ENCODE measurements at regions not wholly inside any gene's neighbourhood (a gene's known extent, or its start where the extent isn't known, plus 50 kb on each side); places are given as distances from the start of the nearest gene placed in this dataset.

DNA sequence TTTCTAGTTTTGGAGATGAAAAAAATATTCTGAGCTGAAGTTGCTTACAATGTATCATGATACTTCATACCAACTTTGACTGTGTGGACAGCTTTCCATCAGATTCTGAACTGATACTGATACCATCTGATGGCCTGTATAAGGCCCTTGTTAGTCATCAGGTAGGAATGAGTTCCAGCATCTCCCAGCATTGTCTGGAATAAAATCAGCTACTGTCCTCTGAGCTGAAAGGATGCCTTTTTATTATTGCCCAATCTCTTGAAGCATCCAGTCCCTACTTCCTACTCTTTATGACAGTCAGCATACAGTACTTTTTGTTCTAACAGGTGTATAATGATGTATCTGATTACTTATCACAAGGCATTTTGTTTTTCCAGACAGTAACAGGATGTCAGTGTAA, 70.6 kb upstream of the EYA4 start:
- Histone ChIP-seq H3K27ac (ENCODE audit: insufficient read depth, low read depth, low read length) (no peak overlapping the region), H3K79me2 (ENCODE audit: control insufficient read depth, insufficient read depth, low read length) (no peaks in the 10 kb centered on the region), H3K4me2 (ENCODE audit: insufficient read depth, low read length) (no peak overlapping the region), H3K9ac (replicated peaks; ENCODE audit: extremely low read depth, insufficient read depth, low read length) (no peak overlapping the region), H4K20me1 (replicated peaks; ENCODE audit: control insufficient read depth, extremely low read depth, insufficient read depth, low read length) (no peaks in the 10 kb centered on the region), H3K27me3 (ENCODE audit: control insufficient read depth in 2 of 2, insufficient read depth in 2 of 2, low read length in 2 of 2) (no peaks in the 10 kb centered on the region), H3K4me1 (ENCODE audit: control insufficient read depth, extremely low read depth, insufficient read depth, low read length) (no peaks in the 10 kb centered on the region), H2AFZ (ENCODE audit: low read depth, low read length) (no peak overlapping the region), H3K9me3 (replicated peaks; ENCODE audit: control insufficient read depth, insufficient read depth, low read length) (no peaks in the 10 kb centered on the region), H3K36me3 (ENCODE audit: control insufficient read depth in 2 of 2, extremely low read depth in 1 of 2, insufficient read depth in 2 of 2, low read length in 2 of 2) (no peaks in the 10 kb centered on the region), H3K4me3 (replicated peaks in 1 of 3; ENCODE audit: insufficient read depth in 1 of 3, low read depth in 1 of 3, low read length in 3 of 3) (no peak overlapping the region), H3K9me1 (replicated peaks; ENCODE audit: control insufficient read depth, extremely low read depth, insufficient read depth, low read length) (no peaks in the 10 kb centered on the region)
- TF ChIP-seq JUN (IDR thresholded peaks at IDR 0.05; ENCODE audit: borderline replicate concordance, insufficient read depth, insufficient read length, low read depth): no peak
- TF ChIP-seq, protein P1, sequence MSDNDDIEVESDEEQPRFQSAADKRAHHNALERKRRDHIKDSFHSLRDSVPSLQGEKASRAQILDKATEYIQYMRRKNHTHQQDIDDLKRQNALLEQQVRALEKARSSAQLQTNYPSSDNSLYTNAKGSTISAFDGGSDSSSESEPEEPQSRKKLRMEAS (IDR thresholded peaks at IDR 0.05; ENCODE audit: insufficient read depth, insufficient read length): no peak
- no peak for TF ChIP-seq POLR2AphosphoS5 (IDR thresholded peaks at IDR 0.05; ENCODE audit: insufficient read depth, low read depth, low read length)
- no peak for TF ChIP-seq POLR2A (IDR thresholded peaks at IDR 0.05; ENCODE audit: low read depth, low read length)
- no peak for TF ChIP-seq MYC (IDR thresholded peaks at IDR 0.05; ENCODE audit: low read depth, low read length)
- no peak for TF ChIP-seq EZH2 (IDR thresholded peaks at IDR 0.05; ENCODE audit: borderline replicate concordance, low read depth, low read length, severe bottlenecking)
- TF ChIP-seq FOS (IDR thresholded peaks at IDR 0.05; ENCODE audit: borderline replicate concordance, insufficient read depth, low read length): no peak
- no peak for TF ChIP-seq GATA2 (IDR thresholded peaks at IDR 0.05; ENCODE audit: insufficient read depth, insufficient read length, low read depth, low read length)
- dilution Hi-C loops (cut with MboI; ENCODE audit: extremely low pct_ligation_motif_present, low sequenced_read_pairs) (no loop called here), intact Hi-C loops (cut with micrococcal nuclease) (no loop called here)
- BruUV-seq (replicated peaks): no TSS peak
- DNase-seq (ENCODE audit: low read depth, low spot score): no peak
- ChIA-PET POLR2A (no interaction called here), CTCF (interaction anchor here (1.0 kb wide), 1 partner anchor 14 kb away, joined by 4 read pairs; no protein-coding TSS in a partner anchor)
- FAIRE-seq: no peak

DNA sequence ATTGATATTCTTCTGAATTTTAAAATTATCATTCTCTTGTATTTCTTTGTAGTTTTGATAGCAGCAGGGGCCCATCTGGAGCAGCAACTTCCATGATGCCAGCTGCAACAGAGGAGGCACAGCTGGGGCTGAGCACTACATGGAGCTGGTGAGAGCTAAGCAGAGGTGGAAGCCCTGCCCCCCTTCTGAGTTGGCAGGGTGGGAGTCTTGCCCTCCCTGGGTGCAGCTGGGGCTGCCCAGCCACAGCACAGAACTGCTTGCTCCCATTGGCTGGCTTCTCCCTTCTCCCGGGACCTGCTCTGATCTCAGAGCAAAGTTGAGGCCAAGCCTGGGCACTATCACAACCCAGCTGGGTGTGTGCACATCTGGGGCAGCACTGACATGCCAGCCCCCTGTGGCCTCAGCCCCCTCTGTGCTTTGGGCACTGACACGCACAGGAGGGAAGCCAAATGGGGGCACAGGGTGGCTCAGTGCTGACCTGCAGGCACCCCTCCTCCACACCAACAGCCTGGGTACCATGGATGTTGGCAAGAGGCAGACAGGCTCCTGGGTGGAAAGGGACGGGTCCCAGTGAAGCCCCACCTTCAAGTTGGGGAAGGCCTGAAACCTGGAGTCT, 69.1 kb upstream of the EYA4 start:
- FAIRE-seq: no peak
- Histone ChIP-seq H3K9ac (replicated peaks; ENCODE audit: extremely low read depth, insufficient read depth, low read length) (no peak overlapping the region), H3K27ac (ENCODE audit: insufficient read depth, low read depth, low read length) (no peak overlapping the region), H3K36me3 (ENCODE audit: control insufficient read depth in 2 of 2, extremely low read depth in 1 of 2, insufficient read depth in 2 of 2, low read length in 2 of 2) (no peaks in the 10 kb centered on the region), H3K4me1 (ENCODE audit: control insufficient read depth, extremely low read depth, insufficient read depth, low read length) (no peaks in the 10 kb centered on the region), H3K4me3 (replicated peaks in 1 of 3; ENCODE audit: insufficient read depth in 1 of 3, low read depth in 1 of 3, low read length in 3 of 3) (no peak overlapping the region), H3K4me2 (ENCODE audit: insufficient read depth, low read length) (no peak overlapping the region), H3K79me2 (ENCODE audit: control insufficient read depth, insufficient read depth, low read length) (no peaks in the 10 kb centered on the region), H2AFZ (ENCODE audit: low read depth, low read length) (no peak overlapping the region), H3K9me1 (replicated peaks; ENCODE audit: control insufficient read depth, extremely low read depth, insufficient read depth, low read length) (no peaks in the 10 kb centered on the region), H4K20me1 (replicated peaks; ENCODE audit: control insufficient read depth, extremely low read depth, insufficient read depth, low read length) (no peaks in the 10 kb centered on the region), H3K9me3 (replicated peaks; ENCODE audit: control insufficient read depth, insufficient read depth, low read length) (no peaks in the 10 kb centered on the region), H3K27me3 (ENCODE audit: control insufficient read depth in 2 of 2, insufficient read depth in 2 of 2, low read length in 2 of 2) (no peaks in the 10 kb centered on the region)
- no peak for TF ChIP-seq JUN (IDR thresholded peaks at IDR 0.05; ENCODE audit: borderline replicate concordance, insufficient read depth, insufficient read length, low read depth)
- no peak for TF ChIP-seq POLR2A (IDR thresholded peaks at IDR 0.05; ENCODE audit: low read depth, low read length)
- TF ChIP-seq MYC (IDR thresholded peaks at IDR 0.05; ENCODE audit: low read depth, low read length): no peak
- no peak for TF ChIP-seq POLR2AphosphoS5 (IDR thresholded peaks at IDR 0.05; ENCODE audit: insufficient read depth, low read depth, low read length)
- no peak for TF ChIP-seq EZH2 (IDR thresholded peaks at IDR 0.05; ENCODE audit: borderline replicate concordance, low read depth, low read length, severe bottlenecking)
- TF ChIP-seq, protein P2, sequence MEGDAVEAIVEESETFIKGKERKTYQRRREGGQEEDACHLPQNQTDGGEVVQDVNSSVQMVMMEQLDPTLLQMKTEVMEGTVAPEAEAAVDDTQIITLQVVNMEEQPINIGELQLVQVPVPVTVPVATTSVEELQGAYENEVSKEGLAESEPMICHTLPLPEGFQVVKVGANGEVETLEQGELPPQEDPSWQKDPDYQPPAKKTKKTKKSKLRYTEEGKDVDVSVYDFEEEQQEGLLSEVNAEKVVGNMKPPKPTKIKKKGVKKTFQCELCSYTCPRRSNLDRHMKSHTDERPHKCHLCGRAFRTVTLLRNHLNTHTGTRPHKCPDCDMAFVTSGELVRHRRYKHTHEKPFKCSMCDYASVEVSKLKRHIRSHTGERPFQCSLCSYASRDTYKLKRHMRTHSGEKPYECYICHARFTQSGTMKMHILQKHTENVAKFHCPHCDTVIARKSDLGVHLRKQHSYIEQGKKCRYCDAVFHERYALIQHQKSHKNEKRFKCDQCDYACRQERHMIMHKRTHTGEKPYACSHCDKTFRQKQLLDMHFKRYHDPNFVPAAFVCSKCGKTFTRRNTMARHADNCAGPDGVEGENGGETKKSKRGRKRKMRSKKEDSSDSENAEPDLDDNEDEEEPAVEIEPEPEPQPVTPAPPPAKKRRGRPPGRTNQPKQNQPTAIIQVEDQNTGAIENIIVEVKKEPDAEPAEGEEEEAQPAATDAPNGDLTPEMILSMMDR (IDR thresholded peaks at IDR 0.05; ENCODE audit: extremely low read depth in 1 of 2, insufficient read depth in 1 of 2, low read depth in 1 of 2, low read length in 2 of 2): no peak
- ChIA-PET CTCF (no interaction called here), POLR2A (no interaction called here)
- no TSS peak for BruUV-seq (replicated peaks)
- no peak for DNase-seq (ENCODE audit: low read depth, low spot score)
- dilution Hi-C loops (cut with MboI; ENCODE audit: extremely low pct_ligation_motif_present, low sequenced_read_pairs) (no loop called here), intact Hi-C loops (cut with micrococcal nuclease) (no loop called here)

Data from endothelial cell of umbilical vein (primary cell).